Sigmoid colon (tissue), 4 donors: ENCODE measurements at regions not wholly inside any gene's neighbourhood (a gene's known extent, or its start where the extent isn't known, plus 50 kb on each side); places are given as distances from the start of the nearest gene placed in this dataset.

Experiments used
- CTCF ChIP-seq, 4 experiments: fragments of 450-650 bp in 3 of 4; fragments of 200-600 bp in 1 of 4; IDR thresholded peaks; one replicate each; pipeline ENCODE4 v1.5.1; 2016 to 2019; ENCODE audit warnings: antibody characterized with exemption in 4 of 4, mild to moderate bottlenecking in 3 of 4, moderate library complexity in 2 of 4
- EP300 ChIP-seq, 4 donors: sonication (generic); formaldehyde crosslinking; IDR thresholded peaks; one replicate each; pipeline ENCODE4 v1.6.1; 2017; ENCODE audit warnings: antibody characterized with exemption in 4 of 4
- POLR2AphosphoS5 ChIP-seq, 4 donors: sonication (generic); formaldehyde crosslinking; IDR thresholded peaks; one replicate each; pipeline ENCODE4 v1.6.1; 2017; ENCODE audit warnings: antibody characterized with exemption in 4 of 4

- TF ChIP-seq CTCF (IDR thresholded peaks at IDR 0.05) = no peak
- TF ChIP-seq EP300 (IDR thresholded peaks at IDR 0.05) = no peak
- no peak for TF ChIP-seq POLR2AphosphoS5 (IDR thresholded peaks at IDR 0.05)
Observed at GRCh38 chr2:184312970-184313369, 285.4 kb upstream of the ZNF804A start.
